ENCODE measurements at regions not wholly inside any gene's neighbourhood (a gene's known extent, or its start where the extent isn't known, plus 50 kb on each side); places are given as distances from the start of the nearest gene placed in this dataset.

GRCh38 chr2:47235132-47235531 lies 58.8 kb upstream of the CALM2 start:
- H4K20me1 ChIP-seq (ENCODE audit: insufficient read depth, low read length): no peaks in the 10 kb centered on the region
- Mint-ChIP-seq H3K4me1 (no peaks in the 10 kb centered on the region), H3K36me3 (no peaks in the 10 kb centered on the region), H3K27ac (no peak overlapping the region), H3K9me3 (no peaks in the 10 kb centered on the region), H3K27me3 (ENCODE audit: low read depth in 3 of 3) (peaks cover 0 to 17% (median 12%) of the 10 kb centered on the region in 3 donors), H3K4me3 (no peak overlapping the region)
- TF ChIP-seq CTCF (IDR thresholded peaks at IDR 0.05): no peak
- DNase-seq: no peak
- no peak overlapping the region for H3K9ac ChIP-seq (ENCODE audit: insufficient read depth, low read length, poor library complexity, severe bottlenecking)
- intact Hi-C loops (cut with micrococcal nuclease): no loop called here
- H2AFZ ChIP-seq (ENCODE audit: insufficient read depth, low read depth, low read length, poor library complexity, severe bottlenecking): no peak overlapping the region
- no CpG with 5 or more reads among the region's 2 CpGs for WGBS (ENCODE audit: insufficient coverage)
- no peaks in the 10 kb centered on the region for H3K4me1 ChIP-seq (ENCODE audit: control insufficient read depth in 1 of 2, insufficient read depth in 2 of 2, low read length in 2 of 2)
- H3K4me3 ChIP-seq (replicated peaks in 1 of 3; ENCODE audit: low read depth in 2 of 3, low read length in 3 of 3): no peak overlapping the region
- H3K9me3 ChIP-seq (replicated peaks in 1 of 2; ENCODE audit: control insufficient read depth in 1 of 2, insufficient read depth in 1 of 2, low read length in 2 of 2): no peaks in the 10 kb centered on the region
- no peaks in the 10 kb centered on the region for H3K79me2 ChIP-seq (ENCODE audit: insufficient read depth, low read length)
- H3K27me3 ChIP-seq (ENCODE audit: control insufficient read depth in 2 of 2, insufficient read depth in 2 of 2, low read length in 2 of 2): peaks cover 0 to 4% of the 10 kb centered on the region in 2 donors
- no peaks in the 10 kb centered on the region for H3K36me3 ChIP-seq (replicated peaks in 1 of 2; ENCODE audit: control insufficient read depth in 1 of 2, insufficient read depth in 2 of 2, low read length in 2 of 2)
- no peak overlapping the region for H3K4me2 ChIP-seq (replicated peaks; ENCODE audit: extremely low read depth, low read length, poor library complexity, severe bottlenecking)
- no peak overlapping the region for H3K27ac ChIP-seq (ENCODE audit: low read depth in 1 of 2, low read length in 2 of 2)

GRCh38 chr2:47234456-47234855 lies 58.1 kb upstream of the CALM2 start:
- H2AFZ ChIP-seq (ENCODE audit: insufficient read depth, low read depth, low read length, poor library complexity, severe bottlenecking): no peak overlapping the region
- no peaks in the 10 kb centered on the region for H3K9me3 ChIP-seq (replicated peaks in 1 of 2; ENCODE audit: control insufficient read depth in 1 of 2, insufficient read depth in 1 of 2, low read length in 2 of 2)
- no peaks in the 10 kb centered on the region for H3K4me1 Mint-ChIP-seq
- peaks cover 0 to 4% of the 10 kb centered on the region in 2 donors for H3K27me3 ChIP-seq (ENCODE audit: control insufficient read depth in 2 of 2, insufficient read depth in 2 of 2, low read length in 2 of 2)
- no peaks in the 10 kb centered on the region for H3K4me1 ChIP-seq (ENCODE audit: control insufficient read depth in 1 of 2, insufficient read depth in 2 of 2, low read length in 2 of 2)
- no peak overlapping the region for H3K27ac Mint-ChIP-seq
- H3K79me2 ChIP-seq (ENCODE audit: insufficient read depth, low read length): no peaks in the 10 kb centered on the region
- no peaks in the 10 kb centered on the region for H4K20me1 ChIP-seq (ENCODE audit: insufficient read depth, low read length)
- H3K27me3 Mint-ChIP-seq (ENCODE audit: low read depth in 3 of 3): peaks cover 0 to 15% (median 8%) of the 10 kb centered on the region in 3 donors
- no peaks in the 10 kb centered on the region for H3K9me3 Mint-ChIP-seq
- H3K4me3 Mint-ChIP-seq: no peak overlapping the region
- TF ChIP-seq CTCF (IDR thresholded peaks at IDR 0.05): no peak
- H3K36me3 Mint-ChIP-seq: no peaks in the 10 kb centered on the region
- intact Hi-C loops (cut with micrococcal nuclease): no loop called here
- H3K4me2 ChIP-seq (replicated peaks; ENCODE audit: extremely low read depth, low read length, poor library complexity, severe bottlenecking): no peak overlapping the region
- WGBS (ENCODE audit: insufficient coverage): 87% methylated on average over 5 of the region's 6 CpGs
- H3K9ac ChIP-seq (ENCODE audit: insufficient read depth, low read length, poor library complexity, severe bottlenecking): no peak overlapping the region
- DNase-seq: no peak
- no peak overlapping the region for H3K27ac ChIP-seq (ENCODE audit: low read depth in 1 of 2, low read length in 2 of 2)
- H3K4me3 ChIP-seq (replicated peaks in 1 of 3; ENCODE audit: low read depth in 2 of 3, low read length in 3 of 3): no peak overlapping the region
- no peaks in the 10 kb centered on the region for H3K36me3 ChIP-seq (replicated peaks in 1 of 2; ENCODE audit: control insufficient read depth in 1 of 2, insufficient read depth in 2 of 2, low read length in 2 of 2)

All from CD14-positive monocyte (primary cell).